Endodermal cell (in vitro differentiated cells): ENCODE measurements at regions not wholly inside any gene's neighbourhood (a gene's known extent, or its start where the extent isn't known, plus 50 kb on each side); places are given as distances from the start of the nearest gene placed in this dataset.

Experiments used
- DNase-seq: peaks from one replicate; pipeline ENCODE4 v3.0.0-alpha.2; 2017
- H3K27ac ChIP-seq: 2 replicates; pipeline ENCODE4 v1.5.1; 2013; ENCODE audit warnings: mild to moderate bottlenecking, low read depth, low read length, moderate library complexity
- H3K27me3 ChIP-seq: 2 replicates; pipeline ENCODE4 v1.6.1; 2013; ENCODE audit warnings: mild to moderate bottlenecking, low read length, moderate library complexity; ENCODE audit not compliant: insufficient read depth, control insufficient read depth, poor library complexity, severe bottlenecking
- H3K36me3 ChIP-seq: 2 replicates; pipeline ENCODE4 v1.7.0; 2013; ENCODE audit warnings: mild to moderate bottlenecking, low read length, moderate library complexity; ENCODE audit not compliant: control insufficient read depth, insufficient read depth
- H3K4me1 ChIP-seq: one replicate; pipeline ENCODE4 v1.7.0; 2013; ENCODE audit warnings: low read length; ENCODE audit not compliant: control insufficient read depth, insufficient read depth
- H3K4me3 ChIP-seq: 2 replicates; pipeline ENCODE4 v1.5.1; 2013; ENCODE audit warnings: mild to moderate bottlenecking, low read length, moderate library complexity
- H3K9ac ChIP-seq: 2 replicates; pipeline ENCODE4 v1.6.1; 2013; ENCODE audit warnings: mild to moderate bottlenecking, low read length, moderate library complexity; ENCODE audit not compliant: poor library complexity, severe bottlenecking; ENCODE audit errors: extremely low read depth
- H3K9me3 ChIP-seq: 2 replicates; pipeline ENCODE4 v1.6.1; 2013; ENCODE audit warnings: mild to moderate bottlenecking, low read length, moderate library complexity; ENCODE audit not compliant: control insufficient read depth
- H3K27ac Mint-ChIP-seq: 2 replicates; pipeline ENCODE4 v1.8.0; 2020; ENCODE audit warnings: mixed read lengths
- H3K27me3 Mint-ChIP-seq: 2 replicates; pipeline ENCODE4 v1.8.0; 2021; ENCODE audit warnings: mild to moderate bottlenecking, mixed read lengths; ENCODE audit not compliant: insufficient read depth
- H3K36me3 Mint-ChIP-seq: 2 replicates; pipeline ENCODE4 v1.8.0; 2020; ENCODE audit warnings: low read depth, mixed read lengths
- H3K4me1 Mint-ChIP-seq: 2 replicates; pipeline ENCODE4 v1.8.0; 2020; ENCODE audit warnings: mixed read lengths
- H3K4me3 Mint-ChIP-seq: 2 replicates; pipeline ENCODE4 v1.8.0; 2020; ENCODE audit warnings: mild to moderate bottlenecking, moderate library complexity, mixed read lengths
- H3K9me3 Mint-ChIP-seq: 2 replicates; pipeline ENCODE4 v1.8.0; 2020; ENCODE audit warnings: mild to moderate bottlenecking, mixed read lengths
- WGBS, 2 experiments: methylation state at CpG; one replicate each; pipeline versions ENCODE4 v1.1.5 to v1.1.7; 2013; ENCODE audit warnings: missing lambda C conversion rate in 2 of 2, mixed read lengths in 1 of 2; ENCODE audit not compliant: insufficient coverage in 1 of 2, insufficient read length in 1 of 2; 5-methylcytosine and 5-hydroxymethylcytosine counted together
- TF ChIP-seq, protein P1 (sequence below): fragments of 200-600 bp; sonication (generic); conservative IDR thresholded peaks from 2 replicates; pipeline ENCODE4 v1.5.0; 2021; ENCODE audit warnings: antibody characterized with exemption, mild to moderate bottlenecking

- Mint-ChIP-seq H3K4me1 (peaks cover 2% of the 10 kb centered on the region), H3K27ac (no peak overlapping the region), H3K27me3 (peaks cover 13% of the 10 kb centered on the region)
Observed at GRCh38 chr10:91726355-91726754, 71.9 kb upstream of the TNKS2 start.

GRCh38 chr10:91724933-91725332 is 73.3 kb upstream of the TNKS2 start:
- no peak for DNase-seq
- H3K9me3 ChIP-seq: no peaks in the 10 kb centered on the region
- Mint-ChIP-seq H3K4me1 (peaks cover 2% of the 10 kb centered on the region), H3K4me3 (no peak overlapping the region), H3K27ac (no peak overlapping the region), H3K36me3 (no peaks in the 10 kb centered on the region), H3K9me3 (no peaks in the 10 kb centered on the region), H3K27me3 (peaks cover 13% of the 10 kb centered on the region)
- no peak overlapping the region for H3K27ac ChIP-seq
- H3K4me1 ChIP-seq: no peaks in the 10 kb centered on the region
- peaks cover 17% of the 10 kb centered on the region for H3K27me3 ChIP-seq
- no peak overlapping the region for H3K9ac ChIP-seq
- 98 to 100% methylated on average over 2 to 3 of the region's 3 CpGs for WGBS, 2 experiments
- no peaks in the 10 kb centered on the region for H3K36me3 ChIP-seq
- TF ChIP-seq, protein P1, sequence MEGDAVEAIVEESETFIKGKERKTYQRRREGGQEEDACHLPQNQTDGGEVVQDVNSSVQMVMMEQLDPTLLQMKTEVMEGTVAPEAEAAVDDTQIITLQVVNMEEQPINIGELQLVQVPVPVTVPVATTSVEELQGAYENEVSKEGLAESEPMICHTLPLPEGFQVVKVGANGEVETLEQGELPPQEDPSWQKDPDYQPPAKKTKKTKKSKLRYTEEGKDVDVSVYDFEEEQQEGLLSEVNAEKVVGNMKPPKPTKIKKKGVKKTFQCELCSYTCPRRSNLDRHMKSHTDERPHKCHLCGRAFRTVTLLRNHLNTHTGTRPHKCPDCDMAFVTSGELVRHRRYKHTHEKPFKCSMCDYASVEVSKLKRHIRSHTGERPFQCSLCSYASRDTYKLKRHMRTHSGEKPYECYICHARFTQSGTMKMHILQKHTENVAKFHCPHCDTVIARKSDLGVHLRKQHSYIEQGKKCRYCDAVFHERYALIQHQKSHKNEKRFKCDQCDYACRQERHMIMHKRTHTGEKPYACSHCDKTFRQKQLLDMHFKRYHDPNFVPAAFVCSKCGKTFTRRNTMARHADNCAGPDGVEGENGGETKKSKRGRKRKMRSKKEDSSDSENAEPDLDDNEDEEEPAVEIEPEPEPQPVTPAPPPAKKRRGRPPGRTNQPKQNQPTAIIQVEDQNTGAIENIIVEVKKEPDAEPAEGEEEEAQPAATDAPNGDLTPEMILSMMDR: no peak
- no peak overlapping the region for H3K4me3 ChIP-seq

More at GRCh38 chr10:91726355-91726754, 71.9 kb upstream of the TNKS2 start:
- TF ChIP-seq, protein P1: no peak
- Histone ChIP-seq H3K4me3 (no peak overlapping the region), H3K27ac (no peak overlapping the region), H3K9ac (no peak overlapping the region), H3K4me1 (no peaks in the 10 kb centered on the region), H3K27me3 (peaks cover 17% of the 10 kb centered on the region), H3K36me3 (no peaks in the 10 kb centered on the region), H3K9me3 (no peaks in the 10 kb centered on the region)
- Mint-ChIP-seq H3K36me3 (no peaks in the 10 kb centered on the region), H3K4me3 (no peak overlapping the region), H3K9me3 (no peaks in the 10 kb centered on the region)
- WGBS, 2 experiments: 89 to 90% methylated on average over 2 of the region's 2 CpGs
- no peak for DNase-seq

DNA sequence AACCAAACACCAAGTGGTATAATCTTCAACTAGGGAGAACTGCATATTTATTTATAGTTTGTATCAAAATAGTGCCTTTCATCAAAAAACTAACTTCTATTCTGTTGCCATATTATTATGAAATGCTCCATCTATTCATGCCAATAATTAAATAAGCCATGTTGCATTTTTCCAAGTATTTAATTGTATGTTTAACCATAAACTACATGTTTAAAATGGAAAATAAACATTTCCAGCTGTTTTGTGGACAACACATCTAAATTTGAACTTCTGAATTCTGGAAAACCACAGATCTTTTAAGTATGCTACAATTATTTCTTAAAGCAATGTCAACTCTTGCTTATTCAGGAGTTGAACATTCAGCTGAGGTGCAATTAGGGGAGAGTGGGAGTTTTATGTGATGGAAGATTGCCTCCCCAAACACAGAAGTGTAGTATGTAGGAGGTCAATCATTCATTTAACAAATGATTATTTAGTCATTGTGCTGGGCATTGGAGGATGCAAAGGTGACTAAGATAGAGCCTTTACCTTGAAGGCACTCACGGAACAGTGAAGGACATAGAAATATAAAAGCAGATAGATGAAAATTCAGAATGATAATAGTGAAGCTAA is 80.7 kb upstream of the PPP1R3C start:
- H3K36me3 Mint-ChIP-seq: no peaks in the 10 kb centered on the region
- H3K27me3 ChIP-seq: no peaks in the 10 kb centered on the region

More for the DNA sequence above, 80.7 kb upstream of the PPP1R3C start:
- Histone ChIP-seq H3K36me3 (no peaks in the 10 kb centered on the region), H3K4me1 (peaks cover 8% of the 10 kb centered on the region), H3K9me3 (no peaks in the 10 kb centered on the region), H3K4me3 (no peak overlapping the region), H3K27ac (no peak overlapping the region), H3K9ac (no peak overlapping the region)
- Mint-ChIP-seq H3K27me3 (peaks cover 4% of the 10 kb centered on the region), H3K27ac (no peak overlapping the region), H3K4me1 (peaks cover 12% of the 10 kb centered on the region), H3K9me3 (peaks cover 3% of the 10 kb centered on the region), H3K4me3 (no peak overlapping the region)
- WGBS, 2 experiments: 94% methylated on average over 1 of the region's 1 CpG; no CpG with 5 or more reads in 1 of the 2 experiments
- no peak for DNase-seq
- TF ChIP-seq, protein P1: no peak
